Body of pancreas (tissue), 4 donors: ENCODE measurements at regions not wholly inside any gene's neighbourhood (a gene's known extent, or its start where the extent isn't known, plus 50 kb on each side); places are given as distances from the start of the nearest gene placed in this dataset.

ENCODE experiments used
- ATAC-seq: fragments of 150-250 bp; one replicate; pipeline ENCODE4 v1.9.1; 2016
- DNase-seq, 4 donors: peaks; one replicate each; pipeline ENCODE4 v3.0.0-alpha.2; 2019
- H3K27ac ChIP-seq, 4 donors: fragments of 200-600 bp; sonication (generic); 1 replicate in 3 of 4; 2 replicates in 1 of 4; pipeline versions ENCODE4 v1.5.1 to v1.6.1; 2016 to 2019; ENCODE audit warnings: mild to moderate bottlenecking in 1 of 4, mixed read lengths in 1 of 4, moderate library complexity in 1 of 4
- H3K27me3 ChIP-seq, 2 donors: fragments of 200-600 bp; sonication (generic); one replicate each; pipeline ENCODE4 v1.6.0; 2016; ENCODE audit warnings: mild to moderate bottlenecking in 1 of 2
- H3K36me3 ChIP-seq, 2 donors: fragments of 200-600 bp; sonication (generic); replicated peaks in 1 of 2; 2 replicates each; pipeline ENCODE4 v1.5.1; 2016; ENCODE audit warnings: low read depth in 2 of 2; ENCODE audit not compliant: insufficient read depth in 1 of 2
- H3K4me1 ChIP-seq: fragments of 200-600 bp; sonication (generic); one replicate; pipeline ENCODE4 v1.6.0; 2016
- H3K4me3 ChIP-seq, 2 donors: fragments of 200-600 bp; sonication (generic); 1 replicate in 1 of 2; 2 replicates in 1 of 2; pipeline ENCODE4 v1.5.1; 2016 to 2019
- H3K9me3 ChIP-seq, 3 donors: fragments of 200-600 bp; sonication (generic); 1 replicate in 2 of 3; 2 replicates in 1 of 3; pipeline ENCODE4 v1.5.1; 2016
- POLR2A ChIP-seq, 3 donors: fragments of 450-650 bp; IDR thresholded peaks; one replicate each; pipeline ENCODE4 v1.6.1; 2016; ENCODE audit warnings: antibody characterized with exemption in 3 of 3, mild to moderate bottlenecking in 2 of 3
- WGBS, 2 donors: methylation state at CpG; one replicate each; pipeline ENCODE4 v1.1.5; 2017; 5-methylcytosine and 5-hydroxymethylcytosine counted together
- intact Hi-C: fragments of 100-400 bp; cut with DNase I; formaldehyde crosslinking; loops from one replicate; pipeline ENCODE4 v1.15.1; 2023
- TF ChIP-seq, protein P1 (sequence below), 7 experiments: fragments of 450-650 bp in 4 of 7; fragments of 200-600 bp in 3 of 7; sonication (generic) in 3 of 7; IDR thresholded peaks; one replicate each; pipeline ENCODE4 v1.5.1; 2016 to 2019; ENCODE audit warnings: antibody characterized with exemption in 7 of 7

GRCh38 chr5:159851053-159851452 lies 65.2 kb upstream of the ADRA1B start:
- DNase-seq, result no peak
- Histone ChIP-seq H3K27me3 (no peaks in the 10 kb centered on the region), H3K9me3 (no peaks in the 10 kb centered on the region), H3K36me3 (no peaks in the 10 kb centered on the region), H3K4me1 (no peaks in the 10 kb centered on the region), H3K27ac (no peak overlapping the region), H3K4me3 (no peak overlapping the region)
- no peak for ATAC-seq
- 18 to 26% methylated on average over 8 of the region's 8 CpGs for WGBS, 2 donors
- intact Hi-C loops, result no loop called here
- TF ChIP-seq, protein P1, sequence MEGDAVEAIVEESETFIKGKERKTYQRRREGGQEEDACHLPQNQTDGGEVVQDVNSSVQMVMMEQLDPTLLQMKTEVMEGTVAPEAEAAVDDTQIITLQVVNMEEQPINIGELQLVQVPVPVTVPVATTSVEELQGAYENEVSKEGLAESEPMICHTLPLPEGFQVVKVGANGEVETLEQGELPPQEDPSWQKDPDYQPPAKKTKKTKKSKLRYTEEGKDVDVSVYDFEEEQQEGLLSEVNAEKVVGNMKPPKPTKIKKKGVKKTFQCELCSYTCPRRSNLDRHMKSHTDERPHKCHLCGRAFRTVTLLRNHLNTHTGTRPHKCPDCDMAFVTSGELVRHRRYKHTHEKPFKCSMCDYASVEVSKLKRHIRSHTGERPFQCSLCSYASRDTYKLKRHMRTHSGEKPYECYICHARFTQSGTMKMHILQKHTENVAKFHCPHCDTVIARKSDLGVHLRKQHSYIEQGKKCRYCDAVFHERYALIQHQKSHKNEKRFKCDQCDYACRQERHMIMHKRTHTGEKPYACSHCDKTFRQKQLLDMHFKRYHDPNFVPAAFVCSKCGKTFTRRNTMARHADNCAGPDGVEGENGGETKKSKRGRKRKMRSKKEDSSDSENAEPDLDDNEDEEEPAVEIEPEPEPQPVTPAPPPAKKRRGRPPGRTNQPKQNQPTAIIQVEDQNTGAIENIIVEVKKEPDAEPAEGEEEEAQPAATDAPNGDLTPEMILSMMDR (IDR thresholded peaks at IDR 0.05), result no peak
- TF ChIP-seq POLR2A (IDR thresholded peaks at IDR 0.05), result no peak

DNA sequence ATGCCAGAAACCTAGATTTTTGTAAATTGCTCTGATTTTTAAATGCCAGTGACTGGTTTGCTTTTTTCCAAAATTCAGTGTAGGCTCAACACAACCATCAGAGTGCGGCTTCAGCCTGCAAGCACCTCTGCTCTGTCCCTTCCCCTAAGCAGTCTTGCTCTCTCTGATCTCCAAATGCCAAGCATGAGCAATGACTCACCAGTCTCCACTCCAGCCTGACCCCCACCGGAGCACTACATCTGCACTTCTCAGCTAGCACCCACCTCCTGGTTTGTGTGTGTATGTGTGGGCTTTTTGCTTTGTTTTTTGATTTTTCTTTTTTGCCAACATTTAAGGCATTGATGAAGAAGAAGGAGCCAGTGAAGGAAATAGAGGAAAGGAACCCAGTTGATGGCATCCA lies 61.4 kb upstream of the ADRA1B start:
- WGBS, 2 donors, result 79 to 89% methylated on average over 2 of the region's 2 CpGs
- H3K4me3 ChIP-seq, result no peak overlapping the region

GRCh38 chr5:159855476-159856191 lies 60.6 kb upstream of the ADRA1B start:
- TF ChIP-seq, protein P1 (IDR thresholded peaks at IDR 0.05), result no peak
- no peak for TF ChIP-seq POLR2A (IDR thresholded peaks at IDR 0.05)
- H3K27me3 ChIP-seq, result peaks cover 0 to 10% of the 10 kb centered on the region in 2 donors
- intact Hi-C loops, result no loop called here
- H3K4me1 ChIP-seq, result no peaks in the 10 kb centered on the region
- DNase-seq, result peak in 1 of 4 donors; percentile 10
- H3K27ac ChIP-seq, result no peak overlapping the region
- no peak for ATAC-seq
- H3K4me3 ChIP-seq, result no peak overlapping the region
- WGBS, 2 donors, result 67 to 68% methylated on average over 5 of the region's 5 CpGs
- H3K36me3 ChIP-seq, result no peaks in the 10 kb centered on the region
- no peaks in the 10 kb centered on the region for H3K9me3 ChIP-seq

More for the DNA sequence above, 61.4 kb upstream of the ADRA1B start:
- H3K4me1 ChIP-seq, result no peaks in the 10 kb centered on the region
- peaks cover 0 to 4% of the 10 kb centered on the region in 2 donors for H3K27me3 ChIP-seq
- H3K36me3 ChIP-seq, result no peaks in the 10 kb centered on the region
- no peak overlapping the region for H3K27ac ChIP-seq
- DNase-seq, result no peak
- no peaks in the 10 kb centered on the region for H3K9me3 ChIP-seq
- ATAC-seq, result no peak
- intact Hi-C loops, result no loop called here
- TF ChIP-seq, protein P1 (IDR thresholded peaks at IDR 0.05), result no peak
- TF ChIP-seq POLR2A (IDR thresholded peaks at IDR 0.05), result no peak

DNA sequence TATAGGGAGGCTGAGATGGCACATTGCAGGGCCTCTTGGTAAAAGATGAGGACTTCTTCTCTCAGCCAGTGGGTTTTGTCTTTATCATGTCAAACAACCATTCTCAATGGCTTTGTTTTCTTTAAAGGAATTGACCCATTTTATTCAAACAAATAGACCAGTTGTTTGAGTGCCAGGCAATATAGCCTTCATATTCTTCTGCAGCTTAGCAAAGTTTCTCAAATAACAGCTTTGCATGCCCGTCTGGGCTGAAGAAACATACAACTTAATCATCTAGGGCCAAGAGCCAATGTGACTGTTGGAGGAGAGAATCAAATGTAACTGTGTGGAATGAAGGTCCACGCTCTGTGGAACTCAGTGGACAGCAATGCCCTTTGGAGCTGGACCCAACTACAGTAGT lies 57.4 kb upstream of the ADRA1B start:
- H3K27ac ChIP-seq, result no peak overlapping the region
- intact Hi-C loops, result no loop called here
- ATAC-seq, result no peak

More for the DNA sequence above, 57.4 kb upstream of the ADRA1B start:
- no peaks in the 10 kb centered on the region for H3K9me3 ChIP-seq
- no peaks in the 10 kb centered on the region for H3K36me3 ChIP-seq
- WGBS, 2 donors, result 47 to 58% methylated on average over 2 of the region's 2 CpGs
- no peak for TF ChIP-seq POLR2A (IDR thresholded peaks at IDR 0.05)
- TF ChIP-seq, protein P1 (IDR thresholded peaks at IDR 0.05), result no peak
- no peak for DNase-seq
- peaks cover 0 to 10% of the 10 kb centered on the region in 2 donors for H3K27me3 ChIP-seq
- H3K4me3 ChIP-seq, result no peak overlapping the region
- H3K4me1 ChIP-seq, result no peaks in the 10 kb centered on the region
